ENCODE measurements at regions not wholly inside any gene's neighbourhood (a gene's known extent, or its start where the extent isn't known, plus 50 kb on each side); places are given as distances from the start of the nearest gene placed in this dataset.
A peak's percentile ranks its signal among the peaks of the same experiment; 100 is the strongest.

- no peaks in the 10 kb centered on the region for H3K27me3 ChIP-seq (ENCODE audit: insufficient read depth, low read length, poor library complexity)
Observed at GRCh38 chr4:131288441-131288840, 1860.7 kb upstream of the PCDH10 start.

GRCh38 chr4:131296192-131296591 lies 1852.9 kb upstream of the PCDH10 start:
- DNase-seq = no peak
- Histone ChIP-seq H3K27me3 (ENCODE audit: insufficient read depth, low read length, poor library complexity) (no peaks in the 10 kb centered on the region), H3K27ac (ENCODE audit: low read length) (no peak overlapping the region), H3K79me2 (ENCODE audit: insufficient read depth, low read length) (no peaks in the 10 kb centered on the region), H3K4me2 (ENCODE audit: insufficient read depth, low read length) (no peak overlapping the region), H4K20me1 (ENCODE audit: insufficient read depth, low read length) (no peaks in the 10 kb centered on the region), H3K4me3 (ENCODE audit: low read depth in 1 of 2, low read length in 2 of 2) (no peak overlapping the region), H2AFZ (ENCODE audit: low read depth, low read length) (no peak overlapping the region), H3K4me1 (ENCODE audit: insufficient read depth, low read length) (no peaks in the 10 kb centered on the region), H3K9me3 (ENCODE audit: insufficient read depth, low read length, severe bottlenecking) (no peaks in the 10 kb centered on the region), H3K36me3 (ENCODE audit: insufficient read depth, low read length) (no peaks in the 10 kb centered on the region), H3K9ac (ENCODE audit: low read depth, low read length) (no peak overlapping the region)
- TF ChIP-seq EZH2 (IDR thresholded peaks at IDR 0.05; ENCODE audit: borderline replicate concordance, low read depth, low read length, severe bottlenecking) = no peak
- no peak for TF ChIP-seq CTCF (IDR thresholded peaks at IDR 0.05; ENCODE audit: borderline replicate concordance, extremely low read depth, low read length, poor library complexity, severe bottlenecking)
- no peak for ATAC-seq (ENCODE audit: insufficient read depth, low read depth)

More at GRCh38 chr4:131288441-131288840, 1860.7 kb upstream of the PCDH10 start:
- H2AFZ ChIP-seq (ENCODE audit: low read depth, low read length) = no peak overlapping the region
- peaks cover 20% of the 10 kb centered on the region for H3K9me3 ChIP-seq (ENCODE audit: insufficient read depth, low read length, severe bottlenecking)
- H3K27ac ChIP-seq (ENCODE audit: low read length) = no peak overlapping the region
- ATAC-seq (ENCODE audit: insufficient read depth, low read depth) = no peak
- H3K4me3 ChIP-seq (ENCODE audit: low read depth in 1 of 2, low read length in 2 of 2) = no peak overlapping the region
- H3K4me1 ChIP-seq (ENCODE audit: insufficient read depth, low read length) = no peaks in the 10 kb centered on the region
- no peak overlapping the region for H3K9ac ChIP-seq (ENCODE audit: low read depth, low read length)
- no peaks in the 10 kb centered on the region for H4K20me1 ChIP-seq (ENCODE audit: insufficient read depth, low read length)
- H3K36me3 ChIP-seq (ENCODE audit: insufficient read depth, low read length) = no peaks in the 10 kb centered on the region
- DNase-seq = no peak
- H3K4me2 ChIP-seq (ENCODE audit: insufficient read depth, low read length) = no peak overlapping the region
- H3K79me2 ChIP-seq (ENCODE audit: insufficient read depth, low read length) = no peaks in the 10 kb centered on the region
- TF ChIP-seq EZH2 (IDR thresholded peaks at IDR 0.05; ENCODE audit: borderline replicate concordance, low read depth, low read length, severe bottlenecking) (no peak), CTCF (IDR thresholded peaks at IDR 0.05; ENCODE audit: borderline replicate concordance, extremely low read depth, low read length, poor library complexity, severe bottlenecking) (no peak)

GRCh38 chr4:131302108-131302507 lies 1847.0 kb upstream of the PCDH10 start:
- ATAC-seq (ENCODE audit: insufficient read depth, low read depth) (0 out of 3 replicates have a peak, but pooled peaks have one; percentile 44), DNase-seq (no peak)
- Histone ChIP-seq H3K79me2 (ENCODE audit: insufficient read depth, low read length) (no peaks in the 10 kb centered on the region), H3K9ac (ENCODE audit: low read depth, low read length) (no peak overlapping the region), H3K4me1 (ENCODE audit: insufficient read depth, low read length) (no peaks in the 10 kb centered on the region), H3K27me3 (ENCODE audit: insufficient read depth, low read length, poor library complexity) (no peaks in the 10 kb centered on the region), H4K20me1 (ENCODE audit: insufficient read depth, low read length) (no peaks in the 10 kb centered on the region), H3K27ac (ENCODE audit: low read length) (no peak overlapping the region), H3K9me3 (ENCODE audit: insufficient read depth, low read length, severe bottlenecking) (peaks cover 5% of the 10 kb centered on the region), H3K4me2 (ENCODE audit: insufficient read depth, low read length) (no peak overlapping the region), H2AFZ (ENCODE audit: low read depth, low read length) (no peak overlapping the region), H3K4me3 (ENCODE audit: low read depth in 1 of 2, low read length in 2 of 2) (no peak overlapping the region), H3K36me3 (ENCODE audit: insufficient read depth, low read length) (no peaks in the 10 kb centered on the region)
- TF ChIP-seq EZH2 (IDR thresholded peaks at IDR 0.05; ENCODE audit: borderline replicate concordance, low read depth, low read length, severe bottlenecking) = no peak
- peak; percentile 29 for TF ChIP-seq CTCF (IDR thresholded peaks at IDR 0.05; ENCODE audit: borderline replicate concordance, extremely low read depth, low read length, poor library complexity, severe bottlenecking)

GRCh38 chr4:131304686-131305085 lies 1844.4 kb upstream of the PCDH10 start:
- Histone ChIP-seq H3K9me3 (ENCODE audit: insufficient read depth, low read length, severe bottlenecking) (peaks cover 5% of the 10 kb centered on the region), H3K27ac (ENCODE audit: low read length) (no peak overlapping the region), H3K27me3 (ENCODE audit: insufficient read depth, low read length, poor library complexity) (no peaks in the 10 kb centered on the region), H3K36me3 (ENCODE audit: insufficient read depth, low read length) (no peaks in the 10 kb centered on the region), H4K20me1 (ENCODE audit: insufficient read depth, low read length) (no peaks in the 10 kb centered on the region), H2AFZ (ENCODE audit: low read depth, low read length) (no peak overlapping the region), H3K4me1 (ENCODE audit: insufficient read depth, low read length) (no peaks in the 10 kb centered on the region), H3K79me2 (ENCODE audit: insufficient read depth, low read length) (no peaks in the 10 kb centered on the region), H3K9ac (ENCODE audit: low read depth, low read length) (no peak overlapping the region), H3K4me2 (ENCODE audit: insufficient read depth, low read length) (no peak overlapping the region), H3K4me3 (ENCODE audit: low read depth in 1 of 2, low read length in 2 of 2) (no peak overlapping the region)
- DNase-seq (no peak), ATAC-seq (ENCODE audit: insufficient read depth, low read depth) (no peak)
- TF ChIP-seq CTCF (IDR thresholded peaks at IDR 0.05; ENCODE audit: borderline replicate concordance, extremely low read depth, low read length, poor library complexity, severe bottlenecking) = no peak
- no peak for TF ChIP-seq EZH2 (IDR thresholded peaks at IDR 0.05; ENCODE audit: borderline replicate concordance, low read depth, low read length, severe bottlenecking)

Data from DND-41 (cell line).